ENCODE measurements at regions not wholly inside any gene's neighbourhood (a gene's known extent, or its start where the extent isn't known, plus 50 kb on each side); places are given as distances from the start of the nearest gene placed in this dataset.

- H3K4me1 ChIP-seq (ENCODE audit: control insufficient read depth in 1 of 2, extremely low read depth in 1 of 2, insufficient read depth in 2 of 2, low read length in 2 of 2), result peaks cover 0 to 13% of the 10 kb centered on the region in 2 experiments
- H3K27me3 ChIP-seq (replicated peaks in 1 of 2; ENCODE audit: control insufficient read depth in 2 of 2, extremely low read depth in 1 of 2, insufficient read depth in 2 of 2, low read length in 1 of 2), result no peaks in the 10 kb centered on the region
- Mint-ChIP-seq H3K36me3 (no peaks in the 10 kb centered on the region), H3K27ac (no peak overlapping the region), H3K4me1 (peaks cover 6 to 11% (median 6%) of the 10 kb centered on the region in 3 donors), H3K4me3 (no peak overlapping the region), H3K9me3 (no peaks in the 10 kb centered on the region), H3K27me3 (peaks cover 5 to 16% of the 10 kb centered on the region in 2 donors)
- no peaks in the 10 kb centered on the region for H3K9me3 ChIP-seq
- no peak for DNase-seq
- no CpG with 5 or more reads among the region's 3 CpGs for WGBS (ENCODE audit: insufficient coverage)
- no peak overlapping the region for H3K4me3 ChIP-seq (ENCODE audit: control insufficient read depth in 1 of 2, extremely low read depth in 1 of 2, low read length in 1 of 2)
- H3K27ac ChIP-seq (ENCODE audit: low read length), result no peak overlapping the region
- ATAC-seq (replicated peaks in 1 of 4), result no peak
- CTCF ChIA-PET, result no interaction called here
- POLR2A ChIA-PET, result no interaction called here
- H3K36me3 ChIP-seq (ENCODE audit: control insufficient read depth in 2 of 2, extremely low read depth in 1 of 2, insufficient read depth in 1 of 2, low read length in 1 of 2), result no peaks in the 10 kb centered on the region
Measured at GRCh38 chr16:86667035-86667434, 88.7 kb downstream of the FOXL1 start.

- ChIA-PET CTCF (no interaction called here), POLR2A (no interaction called here)
- H3K9me3 ChIP-seq, result no peaks in the 10 kb centered on the region
- Mint-ChIP-seq H3K4me1 (peaks cover 6 to 11% (median 6%) of the 10 kb centered on the region in 3 donors), H3K9me3 (no peaks in the 10 kb centered on the region), H3K36me3 (no peaks in the 10 kb centered on the region), H3K27ac (no peak overlapping the region), H3K27me3 (peaks cover 5 to 16% of the 10 kb centered on the region in 2 donors), H3K4me3 (no peak overlapping the region)
- 74% methylated on average over 5 of the region's 8 CpGs for WGBS (ENCODE audit: insufficient coverage)
- H3K4me3 ChIP-seq (ENCODE audit: control insufficient read depth in 1 of 2, extremely low read depth in 1 of 2, low read length in 1 of 2), result no peak overlapping the region
- no peaks in the 10 kb centered on the region for H3K27me3 ChIP-seq (replicated peaks in 1 of 2; ENCODE audit: control insufficient read depth in 2 of 2, extremely low read depth in 1 of 2, insufficient read depth in 2 of 2, low read length in 1 of 2)
- no peak overlapping the region for H3K27ac ChIP-seq (ENCODE audit: low read length)
- ATAC-seq (replicated peaks in 1 of 4) (no peak), DNase-seq (no peak)
- H3K4me1 ChIP-seq (ENCODE audit: control insufficient read depth in 1 of 2, extremely low read depth in 1 of 2, insufficient read depth in 2 of 2, low read length in 2 of 2), result peaks cover 0 to 13% of the 10 kb centered on the region in 2 experiments
- no peaks in the 10 kb centered on the region for H3K36me3 ChIP-seq (ENCODE audit: control insufficient read depth in 2 of 2, extremely low read depth in 1 of 2, insufficient read depth in 1 of 2, low read length in 1 of 2)
Measured at GRCh38 chr16:86668136-86668910, 90.0 kb downstream of the FOXL1 start.

- H3K4me3 ChIP-seq (ENCODE audit: control insufficient read depth in 1 of 2, extremely low read depth in 1 of 2, low read length in 1 of 2), result no peak overlapping the region
- peaks cover 0 to 9% of the 10 kb centered on the region in 2 experiments for H3K4me1 ChIP-seq (ENCODE audit: control insufficient read depth in 1 of 2, extremely low read depth in 1 of 2, insufficient read depth in 2 of 2, low read length in 2 of 2)
- H3K36me3 ChIP-seq (ENCODE audit: control insufficient read depth in 2 of 2, extremely low read depth in 1 of 2, insufficient read depth in 1 of 2, low read length in 1 of 2), result no peaks in the 10 kb centered on the region
- WGBS (ENCODE audit: insufficient coverage), result 71% methylated on average over 5 of the region's 10 CpGs
- H3K9me3 Mint-ChIP-seq, result no peaks in the 10 kb centered on the region
- H3K27me3 Mint-ChIP-seq, result peaks cover 3 to 16% of the 10 kb centered on the region in 2 donors
- H3K4me3 Mint-ChIP-seq, result no peak overlapping the region
- ATAC-seq (replicated peaks in 1 of 4) (no peak), DNase-seq (no peak)
- H3K36me3 Mint-ChIP-seq, result no peaks in the 10 kb centered on the region
- H3K27ac Mint-ChIP-seq, result no peak overlapping the region
- no peaks in the 10 kb centered on the region for H3K9me3 ChIP-seq
- H3K27ac ChIP-seq (ENCODE audit: low read length), result no peak overlapping the region
- H3K27me3 ChIP-seq (replicated peaks in 1 of 2; ENCODE audit: control insufficient read depth in 2 of 2, extremely low read depth in 1 of 2, insufficient read depth in 2 of 2, low read length in 1 of 2), result peaks cover 0 to under 1% of the 10 kb centered on the region in 2 experiments
- ChIA-PET POLR2A (no interaction called here), CTCF (no interaction called here)
- H3K4me1 Mint-ChIP-seq, result peaks cover 3 to 9% (median 4%) of the 10 kb centered on the region in 3 donors
Measured at GRCh38 chr16:86669285-86669805, 91.0 kb downstream of the FOXL1 start.

- Histone ChIP-seq H3K9me3 (no peaks in the 10 kb centered on the region), H3K27me3 (replicated peaks in 1 of 2; ENCODE audit: control insufficient read depth in 2 of 2, extremely low read depth in 1 of 2, insufficient read depth in 2 of 2, low read length in 1 of 2) (peaks cover 0 to 3% of the 10 kb centered on the region in 2 experiments), H3K27ac (ENCODE audit: low read length) (no peak overlapping the region), H3K4me3 (ENCODE audit: control insufficient read depth in 1 of 2, extremely low read depth in 1 of 2, low read length in 1 of 2) (no peak overlapping the region), H3K36me3 (ENCODE audit: control insufficient read depth in 2 of 2, extremely low read depth in 1 of 2, insufficient read depth in 1 of 2, low read length in 1 of 2) (no peaks in the 10 kb centered on the region), H3K4me1 (ENCODE audit: control insufficient read depth in 1 of 2, extremely low read depth in 1 of 2, insufficient read depth in 2 of 2, low read length in 2 of 2) (peaks cover 0 to under 1% of the 10 kb centered on the region in 2 experiments)
- no peak for DNase-seq
- H3K4me1 Mint-ChIP-seq, result peaks cover 0 to 2% (median 0%) of the 10 kb centered on the region in 3 donors
- no peaks in the 10 kb centered on the region for H3K9me3 Mint-ChIP-seq
- ChIA-PET POLR2A (no interaction called here), CTCF (no interaction called here)
- no peaks in the 10 kb centered on the region for H3K36me3 Mint-ChIP-seq
- peaks cover 3 to 16% of the 10 kb centered on the region in 2 donors for H3K27me3 Mint-ChIP-seq
- no peak for ATAC-seq (replicated peaks in 1 of 4)
- WGBS (ENCODE audit: insufficient coverage), result 82% methylated on average over 24 of the region's 30 CpGs
- H3K27ac Mint-ChIP-seq, result no peak overlapping the region
- no peak overlapping the region for H3K4me3 Mint-ChIP-seq
Measured at GRCh38 chr16:86669937-86670749, 91.8 kb downstream of the FOXL1 start.

- POLR2A ChIA-PET, result no interaction called here
- H3K9me3 Mint-ChIP-seq, result no peaks in the 10 kb centered on the region
Measured at GRCh38 chr16:86670750-86671234, 92.4 kb downstream of the FOXL1 start.

GRCh38 chr16:86671486-86672178 lies 93.3 kb downstream of the FOXL1 start:
- Mint-ChIP-seq H3K9me3 (no peaks in the 10 kb centered on the region), H3K36me3 (no peaks in the 10 kb centered on the region), H3K4me1 (no peaks in the 10 kb centered on the region), H3K27ac (no peak overlapping the region), H3K27me3 (peaks cover 3 to 13% of the 10 kb centered on the region in 2 donors), H3K4me3 (no peak overlapping the region)
- Histone ChIP-seq H3K4me1 (ENCODE audit: control insufficient read depth in 1 of 2, extremely low read depth in 1 of 2, insufficient read depth in 2 of 2, low read length in 2 of 2) (no peaks in the 10 kb centered on the region), H3K27ac (ENCODE audit: low read length) (no peak overlapping the region), H3K9me3 (no peaks in the 10 kb centered on the region), H3K4me3 (ENCODE audit: control insufficient read depth in 1 of 2, extremely low read depth in 1 of 2, low read length in 1 of 2) (no peak overlapping the region), H3K36me3 (ENCODE audit: control insufficient read depth in 2 of 2, extremely low read depth in 1 of 2, insufficient read depth in 1 of 2, low read length in 1 of 2) (no peaks in the 10 kb centered on the region), H3K27me3 (replicated peaks in 1 of 2; ENCODE audit: control insufficient read depth in 2 of 2, extremely low read depth in 1 of 2, insufficient read depth in 2 of 2, low read length in 1 of 2) (peaks cover 0 to 6% of the 10 kb centered on the region in 2 experiments)
- POLR2A ChIA-PET, result no interaction called here
- ATAC-seq (replicated peaks in 1 of 4) (no peak), DNase-seq (no peak)
- 54% methylated on average over 6 of the region's 15 CpGs for WGBS (ENCODE audit: insufficient coverage)
- CTCF ChIA-PET, result no interaction called here

More at GRCh38 chr16:86670750-86671234, 92.4 kb downstream of the FOXL1 start:
- Histone ChIP-seq H3K4me1 (ENCODE audit: control insufficient read depth in 1 of 2, extremely low read depth in 1 of 2, insufficient read depth in 2 of 2, low read length in 2 of 2) (no peaks in the 10 kb centered on the region), H3K9me3 (no peaks in the 10 kb centered on the region), H3K27me3 (replicated peaks in 1 of 2; ENCODE audit: control insufficient read depth in 2 of 2, extremely low read depth in 1 of 2, insufficient read depth in 2 of 2, low read length in 1 of 2) (peaks cover 0 to 3% of the 10 kb centered on the region in 2 experiments), H3K36me3 (ENCODE audit: control insufficient read depth in 2 of 2, extremely low read depth in 1 of 2, insufficient read depth in 1 of 2, low read length in 1 of 2) (no peaks in the 10 kb centered on the region), H3K27ac (ENCODE audit: low read length) (no peak overlapping the region), H3K4me3 (ENCODE audit: control insufficient read depth in 1 of 2, extremely low read depth in 1 of 2, low read length in 1 of 2) (no peak overlapping the region)
- DNase-seq (no peak), ATAC-seq (replicated peaks in 1 of 4) (no peak)
- no peaks in the 10 kb centered on the region for H3K36me3 Mint-ChIP-seq
- CTCF ChIA-PET, result no interaction called here
- WGBS (ENCODE audit: insufficient coverage), result 88% methylated on average over 11 of the region's 11 CpGs
- H3K27me3 Mint-ChIP-seq, result peaks cover 3 to 15% of the 10 kb centered on the region in 2 donors
- no peak overlapping the region for H3K4me3 Mint-ChIP-seq
- no peaks in the 10 kb centered on the region for H3K4me1 Mint-ChIP-seq
- no peak overlapping the region for H3K27ac Mint-ChIP-seq

Measured in T-cell (primary cell).